ENCODE measurements at regions not wholly inside any gene's neighbourhood (a gene's known extent, or its start where the extent isn't known, plus 50 kb on each side); places are given as distances from the start of the nearest gene placed in this dataset.

DNA sequence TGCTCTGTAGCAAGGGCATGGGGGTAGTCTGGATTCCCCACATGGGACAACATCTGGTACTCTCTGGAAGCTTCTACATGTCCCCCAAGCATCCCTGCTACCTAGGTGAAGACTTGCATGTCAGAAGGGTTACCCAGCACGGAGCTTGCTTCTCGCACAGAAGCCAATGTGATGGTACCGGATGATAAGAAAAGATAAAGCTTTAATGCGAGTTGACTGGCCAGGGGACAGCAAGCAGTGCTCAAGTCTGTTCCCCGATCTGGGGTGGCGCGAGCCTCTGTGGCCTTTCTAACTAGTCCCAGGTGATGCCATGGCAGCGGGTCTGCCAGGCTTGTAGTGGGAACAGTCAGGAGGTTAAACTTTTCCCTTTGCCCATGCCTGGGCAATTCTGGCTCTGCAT, 70.0 kb upstream of the TIAM2 start:
- DNase-seq (no peak), FAIRE-seq (no peak)
- Histone ChIP-seq H3K9ac (ENCODE audit: low read length in 3 of 3) (no peak overlapping the region), H3K4me3 (ENCODE audit: low read length in 3 of 3) (no peak overlapping the region), H3K27me3 (ENCODE audit: control insufficient read depth, insufficient read depth, low read length) (no peaks in the 10 kb centered on the region), H3K27ac (ENCODE audit: low read depth in 2 of 2, low read length in 2 of 2) (no peak overlapping the region), H3K4me1 (ENCODE audit: control insufficient read depth in 2 of 3, insufficient read depth in 2 of 3, low read depth in 1 of 3, low read length in 3 of 3) (no peaks in the 10 kb centered on the region), H3K9me3 (ENCODE audit: control insufficient read depth in 2 of 3, insufficient read depth in 1 of 3, low read length in 3 of 3) (no peaks in the 10 kb centered on the region), H3K36me3 (ENCODE audit: control insufficient read depth in 2 of 3, insufficient read depth in 3 of 3, low read length in 3 of 3) (no peaks in the 10 kb centered on the region)
- no peak for TF ChIP-seq CTCF (IDR thresholded peaks at IDR 0.05; ENCODE audit: borderline replicate concordance, extremely low read depth, insufficient read depth)
- intact Hi-C loops (cut with DNase I), result loop anchor here (10.0 kb wide), 1 partner anchor 250 kb away; no protein-coding TSS in a partner anchor

- Histone ChIP-seq H3K36me3 (ENCODE audit: control insufficient read depth in 2 of 3, insufficient read depth in 3 of 3, low read length in 3 of 3) (no peaks in the 10 kb centered on the region), H3K27ac (ENCODE audit: low read depth in 2 of 2, low read length in 2 of 2) (no peak overlapping the region), H3K9ac (ENCODE audit: low read length in 3 of 3) (no peak overlapping the region), H3K27me3 (ENCODE audit: control insufficient read depth, insufficient read depth, low read length) (no peaks in the 10 kb centered on the region), H3K4me3 (ENCODE audit: low read length in 3 of 3) (no peak overlapping the region), H3K9me3 (ENCODE audit: control insufficient read depth in 2 of 3, insufficient read depth in 1 of 3, low read length in 3 of 3) (no peaks in the 10 kb centered on the region), H3K4me1 (ENCODE audit: control insufficient read depth in 2 of 3, insufficient read depth in 2 of 3, low read depth in 1 of 3, low read length in 3 of 3) (no peaks in the 10 kb centered on the region)
- no peak for TF ChIP-seq CTCF (IDR thresholded peaks at IDR 0.05; ENCODE audit: borderline replicate concordance, extremely low read depth, insufficient read depth)
- FAIRE-seq (no peak), DNase-seq (no peak)
- intact Hi-C loops (cut with DNase I), result loop anchor here (10.0 kb wide), 1 partner anchor 248 kb away; no protein-coding TSS in a partner anchor
These were observed 68.7 kb upstream of the TIAM2 start for GRCh38 chr6:154926366-154926765.

DNA sequence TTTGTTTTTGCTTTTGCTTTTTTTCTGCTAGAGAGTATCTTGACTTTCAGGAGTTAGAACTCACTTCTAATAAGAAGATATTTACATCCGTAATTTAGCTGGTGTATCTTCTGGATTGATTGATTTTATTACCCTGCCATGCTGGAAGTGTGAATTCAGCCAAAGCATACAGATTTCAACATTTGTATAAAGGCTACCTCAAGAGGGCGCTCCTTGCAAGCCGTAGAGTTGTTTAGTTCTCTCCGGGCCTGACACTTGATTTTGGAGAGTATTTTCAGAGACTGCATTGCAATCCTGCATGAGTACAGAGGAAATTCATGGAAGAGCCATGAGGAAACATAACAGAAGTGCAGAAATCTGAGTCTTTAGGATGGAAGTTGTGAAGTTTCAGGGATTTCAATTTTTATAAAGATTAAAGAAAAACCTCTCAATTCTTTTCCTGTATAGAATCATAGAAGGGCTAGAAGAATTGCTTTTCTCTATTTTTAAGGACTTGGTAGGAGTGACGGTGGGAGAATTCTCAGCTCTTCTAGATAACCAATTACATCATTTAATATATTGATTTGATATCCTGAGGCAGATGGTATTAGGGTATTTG, 66.7 kb upstream of the TIAM2 start:
- no peak for FAIRE-seq
- H3K4me1 ChIP-seq (ENCODE audit: control insufficient read depth in 2 of 3, insufficient read depth in 2 of 3, low read depth in 1 of 3, low read length in 3 of 3), result no peaks in the 10 kb centered on the region
- H3K9ac ChIP-seq (ENCODE audit: low read length in 3 of 3), result no peak overlapping the region
- intact Hi-C loops (cut with DNase I), result loop anchor here (10.0 kb wide), 1 partner anchor 246 kb away; no protein-coding TSS in a partner anchor
- peak in 3 of 5 donors; percentile 71 to 89 (median 83) for DNase-seq
- no peaks in the 10 kb centered on the region for H3K36me3 ChIP-seq (ENCODE audit: control insufficient read depth in 2 of 3, insufficient read depth in 3 of 3, low read length in 3 of 3)
- TF ChIP-seq CTCF (IDR thresholded peaks at IDR 0.05; ENCODE audit: borderline replicate concordance, extremely low read depth, insufficient read depth), result peak; percentile 85
- no peaks in the 10 kb centered on the region for H3K27me3 ChIP-seq (ENCODE audit: control insufficient read depth, insufficient read depth, low read length)
- no peaks in the 10 kb centered on the region for H3K9me3 ChIP-seq (ENCODE audit: control insufficient read depth in 2 of 3, insufficient read depth in 1 of 3, low read length in 3 of 3)
- no peak overlapping the region for H3K4me3 ChIP-seq (ENCODE audit: low read length in 3 of 3)
- H3K27ac ChIP-seq (ENCODE audit: low read depth in 2 of 2, low read length in 2 of 2), result no peak overlapping the region

- TF ChIP-seq CTCF (IDR thresholded peaks at IDR 0.05; ENCODE audit: borderline replicate concordance, extremely low read depth, insufficient read depth), result no peak
- intact Hi-C loops (cut with DNase I), result no loop called here
- Histone ChIP-seq H3K4me1 (ENCODE audit: control insufficient read depth in 2 of 3, insufficient read depth in 2 of 3, low read depth in 1 of 3, low read length in 3 of 3) (no peaks in the 10 kb centered on the region), H3K27me3 (ENCODE audit: control insufficient read depth, insufficient read depth, low read length) (no peaks in the 10 kb centered on the region), H3K36me3 (ENCODE audit: control insufficient read depth in 2 of 3, insufficient read depth in 3 of 3, low read length in 3 of 3) (no peaks in the 10 kb centered on the region), H3K4me3 (ENCODE audit: low read length in 3 of 3) (no peak overlapping the region), H3K9me3 (ENCODE audit: control insufficient read depth in 2 of 3, insufficient read depth in 1 of 3, low read length in 3 of 3) (no peaks in the 10 kb centered on the region), H3K9ac (ENCODE audit: low read length in 3 of 3) (no peak overlapping the region), H3K27ac (ENCODE audit: low read depth in 2 of 2, low read length in 2 of 2) (no peak overlapping the region)
- DNase-seq, result no peak
- no peak for FAIRE-seq
These were observed 64.7 kb upstream of the TIAM2 start for GRCh38 chr6:154930451-154930851.
